ENCODE measurements at regions not wholly inside any gene's neighbourhood (a gene's known extent, or its start where the extent isn't known, plus 50 kb on each side); places are given as distances from the start of the nearest gene placed in this dataset.

DNA sequence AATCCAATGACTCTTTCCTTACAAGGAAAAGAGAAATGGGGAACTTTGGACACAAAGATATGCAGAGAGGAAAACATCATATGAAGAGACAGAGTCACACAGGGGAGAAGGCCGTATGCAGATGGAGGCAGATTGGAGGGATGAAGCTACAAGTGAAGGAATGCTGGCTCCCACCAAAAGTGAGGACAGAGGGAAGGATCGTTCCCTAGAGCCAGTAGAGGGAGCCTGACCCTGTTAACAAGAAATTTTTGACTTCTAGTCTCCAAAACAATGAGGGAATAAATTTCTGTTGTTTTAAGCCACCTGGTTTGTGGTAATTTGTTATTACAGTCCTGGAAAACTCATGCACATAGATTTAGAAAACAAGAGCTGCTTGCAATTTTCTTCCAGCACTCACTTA, 169.3 kb downstream of the PMAIP1 start:
- TF ChIP-seq, protein P1, sequence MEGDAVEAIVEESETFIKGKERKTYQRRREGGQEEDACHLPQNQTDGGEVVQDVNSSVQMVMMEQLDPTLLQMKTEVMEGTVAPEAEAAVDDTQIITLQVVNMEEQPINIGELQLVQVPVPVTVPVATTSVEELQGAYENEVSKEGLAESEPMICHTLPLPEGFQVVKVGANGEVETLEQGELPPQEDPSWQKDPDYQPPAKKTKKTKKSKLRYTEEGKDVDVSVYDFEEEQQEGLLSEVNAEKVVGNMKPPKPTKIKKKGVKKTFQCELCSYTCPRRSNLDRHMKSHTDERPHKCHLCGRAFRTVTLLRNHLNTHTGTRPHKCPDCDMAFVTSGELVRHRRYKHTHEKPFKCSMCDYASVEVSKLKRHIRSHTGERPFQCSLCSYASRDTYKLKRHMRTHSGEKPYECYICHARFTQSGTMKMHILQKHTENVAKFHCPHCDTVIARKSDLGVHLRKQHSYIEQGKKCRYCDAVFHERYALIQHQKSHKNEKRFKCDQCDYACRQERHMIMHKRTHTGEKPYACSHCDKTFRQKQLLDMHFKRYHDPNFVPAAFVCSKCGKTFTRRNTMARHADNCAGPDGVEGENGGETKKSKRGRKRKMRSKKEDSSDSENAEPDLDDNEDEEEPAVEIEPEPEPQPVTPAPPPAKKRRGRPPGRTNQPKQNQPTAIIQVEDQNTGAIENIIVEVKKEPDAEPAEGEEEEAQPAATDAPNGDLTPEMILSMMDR (IDR thresholded peaks at IDR 0.05; ENCODE audit: control extremely low read depth in 1 of 3, insufficient read depth in 1 of 3, low read depth in 1 of 3, low read length in 3 of 3): peak in 1 of 3 experiments; percentile 32; a peak in 1 of 4 replicates
- TF ChIP-seq PHF8 (conservative IDR thresholded peaks at IDR 0.05; ENCODE audit: low read depth, low read length): no peak
- no peak for TF ChIP-seq CHD2 (IDR thresholded peaks at IDR 0.05; ENCODE audit: low read length)
- TF ChIP-seq RNF2 (IDR thresholded peaks at IDR 0.05; ENCODE audit: borderline replicate concordance, low read depth, low read length, missing control alignments, poor library complexity, severe bottlenecking): no peak
- TF ChIP-seq BACH1 (IDR thresholded peaks at IDR 0.05; ENCODE audit: low read length): no peak
- TF ChIP-seq JUND (IDR thresholded peaks at IDR 0.05; ENCODE audit: low read length): no peak
- no peak for TF ChIP-seq POLR2AphosphoS5 (IDR thresholded peaks at IDR 0.05; ENCODE audit: low read depth, low read length)
- no peak for TF ChIP-seq YY1 (IDR thresholded peaks at IDR 0.05; ENCODE audit: low read depth, low read length)
- no peak for TF ChIP-seq GABPA (IDR thresholded peaks at IDR 0.05; ENCODE audit: borderline replicate concordance, insufficient read depth, low read length)
- TF ChIP-seq EP300 (IDR thresholded peaks at IDR 0.05; ENCODE audit: borderline replicate concordance in 1 of 2, low read depth in 2 of 2, low read length in 2 of 2): no peak
- no peak for TF ChIP-seq ZNF274 (IDR thresholded peaks at IDR 0.05; ENCODE audit: borderline replicate concordance, extremely low read depth, low read length)
- TF ChIP-seq CEBPB (IDR thresholded peaks at IDR 0.05; ENCODE audit: low read depth, low read length): no peak

Data from H1 (cell line).